GM11168 (cell line): ENCODE measurements at regions not wholly inside any gene's neighbourhood (a gene's known extent, or its start where the extent isn't known, plus 50 kb on each side); places are given as distances from the start of the nearest gene placed in this dataset.
"Not testable (repeated sequence)": the region's sequence is repeated elsewhere in the genome, so short reads cannot be mapped to it uniquely, and the experiment has no call there.

Experiments
- in situ Hi-C: fragments of 300-500 bp; cut with MboI; formaldehyde crosslinking; loops from one replicate; pipeline ENCODE4 v1.12.0; 2022; ENCODE audit warnings: low sequenced_read_pairs; ENCODE audit not compliant: unreplicated experiment

DNA sequence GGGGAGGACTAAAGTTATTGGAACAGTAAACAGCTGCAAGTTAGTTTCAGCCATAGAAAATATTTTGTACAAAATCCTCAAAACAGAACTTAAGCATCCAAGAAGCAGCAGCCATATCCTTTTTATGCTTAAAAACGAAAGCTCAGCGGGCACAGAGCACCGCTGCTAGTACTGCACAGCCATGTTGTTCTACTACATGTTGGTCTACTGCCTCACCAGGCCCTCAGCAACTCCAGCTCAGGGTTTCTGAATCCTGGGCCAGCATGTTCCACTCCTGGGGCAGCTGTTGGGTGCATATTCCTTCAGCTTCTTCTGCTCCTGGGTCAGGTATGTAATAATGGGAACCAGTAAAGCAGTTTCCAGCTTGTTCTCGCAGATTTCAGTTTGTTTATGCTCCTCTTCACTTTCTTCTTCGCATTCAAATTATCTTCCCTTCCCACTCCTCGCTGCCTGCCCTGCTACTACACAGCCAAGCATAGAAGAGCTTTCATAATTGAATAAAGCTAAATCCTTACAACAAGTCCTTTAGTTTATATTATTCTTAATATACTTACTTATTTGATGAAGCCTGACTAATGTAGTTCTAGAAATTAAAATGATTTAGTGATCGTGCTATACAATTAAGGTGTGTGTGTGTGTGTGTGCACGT lies 820.5 kb upstream of the ATXN8OS start:
- in situ Hi-C loops: no loop called here

- in situ Hi-C loops: no loop called here
Measured at GRCh38 chr13:69283837-69284236, 823.8 kb upstream of the ATXN8OS start.

DNA sequence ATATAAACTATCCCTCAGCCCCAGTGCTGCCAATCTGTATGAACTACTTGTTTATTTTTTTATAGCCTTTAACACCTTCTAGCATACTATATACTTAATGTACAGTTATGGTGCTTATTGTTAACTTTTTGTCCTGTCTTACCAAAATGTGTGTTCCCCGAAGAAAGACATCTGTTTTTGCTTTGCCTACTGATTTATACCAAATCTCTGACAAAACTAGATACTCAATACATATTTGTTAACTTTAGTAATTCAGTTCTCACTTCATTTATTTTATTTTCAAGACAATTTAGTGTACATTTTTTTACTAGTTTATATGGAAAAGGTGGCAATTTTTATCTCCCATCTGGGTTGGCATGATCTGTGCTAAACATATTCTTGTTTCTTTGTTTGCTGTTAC lies 824.3 kb upstream of the ATXN8OS start:
- in situ Hi-C loops: no loop called here

DNA sequence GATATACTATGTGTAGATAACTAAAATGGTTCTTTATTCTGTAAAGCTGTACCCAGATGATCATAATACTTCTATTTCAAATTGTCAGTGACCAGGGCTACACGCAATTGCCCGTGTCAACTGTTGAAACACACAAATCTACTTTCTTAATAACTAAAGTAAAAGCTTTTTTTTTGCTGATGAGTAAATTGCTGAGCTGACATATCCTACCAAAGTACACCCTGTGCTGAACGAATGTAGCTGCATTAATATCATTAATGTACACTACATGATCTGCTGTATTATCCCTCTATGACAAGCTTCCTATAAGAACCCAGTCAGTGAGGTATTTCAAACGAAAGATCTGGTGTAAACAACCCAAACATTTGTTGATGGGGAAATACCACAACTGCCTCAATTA lies 827.2 kb upstream of the ATXN8OS start:
- in situ Hi-C loops: no loop called here

DNA sequence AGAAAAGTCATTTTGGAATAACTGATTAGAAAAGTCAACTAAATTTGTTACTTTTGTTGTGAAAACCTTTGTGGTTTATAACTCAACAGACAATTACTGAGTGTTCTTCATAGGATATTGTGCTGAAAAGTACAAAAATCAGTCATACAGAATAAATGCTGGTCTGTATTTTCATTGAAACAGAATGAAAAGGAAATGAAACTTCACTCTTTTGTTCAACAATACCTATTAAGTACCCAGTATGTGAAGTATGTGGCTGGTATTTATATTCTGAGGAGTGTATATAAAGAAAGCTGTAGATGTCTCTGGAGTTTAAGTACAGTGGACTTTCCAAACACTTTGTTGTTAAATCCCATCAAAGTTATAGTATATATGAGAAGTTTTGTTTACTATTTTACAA lies 828.4 kb upstream of the ATXN8OS start:
- in situ Hi-C loops: no loop called here

GRCh38 chr13:69274231-69274630 lies 833.4 kb upstream of the ATXN8OS start:
- in situ Hi-C loops: no loop called here

GRCh38 chr13:69264362-69265334 lies 843.0 kb upstream of the ATXN8OS start:
- in situ Hi-C loops: no loop called here

GRCh38 chr13:69243366-69243765 lies 864.3 kb upstream of the ATXN8OS start:
- in situ Hi-C loops: no loop called here

GRCh38 chr13:69234171-69234570 lies 873.5 kb upstream of the ATXN8OS start:
- in situ Hi-C loops: no loop called here

DNA sequence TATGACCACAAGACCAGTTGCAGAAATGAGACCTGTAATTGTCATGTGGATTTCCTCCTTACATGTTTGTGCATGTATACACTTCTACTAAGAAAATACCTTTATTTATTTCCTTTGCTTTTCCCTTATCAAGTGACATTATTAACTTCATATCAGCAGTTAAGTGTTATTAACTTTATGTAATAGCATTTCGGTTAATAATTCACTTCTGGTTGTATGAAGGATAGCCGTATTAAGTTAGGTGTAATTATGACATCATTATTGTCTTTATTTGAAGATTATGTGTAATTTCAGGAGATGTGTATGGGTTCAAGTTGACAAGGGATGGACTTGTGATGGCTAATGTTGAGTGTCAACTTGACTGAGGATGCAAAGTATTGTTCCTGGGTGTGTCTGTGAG lies 881.2 kb upstream of the ATXN8OS start:
- in situ Hi-C loops: no loop called here

DNA sequence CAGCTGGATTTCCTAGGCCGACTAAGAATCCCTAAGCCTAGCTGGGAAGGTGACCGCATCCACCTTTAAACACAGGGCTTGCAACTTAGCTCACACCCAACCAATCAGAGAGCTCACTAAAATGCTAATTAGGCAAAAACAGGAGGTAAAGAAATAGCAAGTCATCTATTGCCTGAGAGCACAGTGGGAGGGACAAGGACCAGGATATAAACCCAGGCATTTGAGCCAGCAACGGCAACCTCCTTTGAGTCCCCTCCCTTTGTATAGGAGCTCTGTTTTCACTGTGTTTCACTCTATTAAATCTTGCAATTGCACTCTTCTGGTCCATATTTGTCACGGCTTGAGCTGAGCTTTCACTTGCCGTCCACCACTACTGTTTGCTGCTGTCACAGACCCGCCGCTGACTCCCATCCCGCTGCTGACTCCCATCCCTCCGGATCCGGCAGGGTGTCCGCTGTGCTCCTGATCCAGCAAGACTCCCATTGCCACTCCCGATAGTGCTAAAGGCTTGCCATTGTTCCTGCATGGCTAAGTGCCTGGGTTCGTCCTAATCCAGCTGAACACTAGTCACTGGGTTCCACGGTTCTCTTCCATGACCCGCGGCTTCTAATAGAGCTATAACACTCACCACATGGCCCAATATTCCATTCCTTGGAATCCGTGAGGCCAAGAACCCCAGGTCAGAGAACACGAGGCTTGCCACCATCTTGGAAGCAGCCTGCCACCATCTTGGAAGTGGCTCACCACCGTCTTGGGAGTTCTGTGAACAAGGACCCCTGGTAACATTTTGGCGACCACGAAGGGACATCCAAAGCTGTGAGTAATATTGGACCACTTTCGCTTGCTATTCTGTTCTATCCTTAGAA lies 885.8 kb upstream of the ATXN8OS start:
- in situ Hi-C loops: not testable (repeated sequence)

DNA sequence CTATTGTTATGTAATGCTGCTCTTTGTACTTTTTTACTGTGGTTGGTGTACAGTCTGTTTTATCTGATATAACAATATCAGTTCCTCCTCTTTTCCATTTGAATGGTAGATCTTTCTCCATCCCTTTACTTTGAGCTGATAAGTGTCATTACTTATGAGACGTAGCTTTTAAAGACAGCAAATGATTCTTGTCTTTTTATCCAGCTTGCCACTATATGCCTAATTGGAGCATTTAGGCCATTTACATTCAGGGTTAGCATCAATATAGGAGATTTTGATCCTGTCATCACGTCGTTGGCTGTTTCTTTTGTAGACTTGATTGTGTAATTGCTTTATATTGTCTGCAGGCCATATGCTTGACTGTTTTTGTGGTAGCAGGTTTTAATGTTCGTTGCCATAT lies 894.2 kb upstream of the ATXN8OS start:
- in situ Hi-C loops: no loop called here

GRCh38 chr13:69204620-69205019 lies 903.0 kb upstream of the ATXN8OS start:
- in situ Hi-C loops: no loop called here

DNA sequence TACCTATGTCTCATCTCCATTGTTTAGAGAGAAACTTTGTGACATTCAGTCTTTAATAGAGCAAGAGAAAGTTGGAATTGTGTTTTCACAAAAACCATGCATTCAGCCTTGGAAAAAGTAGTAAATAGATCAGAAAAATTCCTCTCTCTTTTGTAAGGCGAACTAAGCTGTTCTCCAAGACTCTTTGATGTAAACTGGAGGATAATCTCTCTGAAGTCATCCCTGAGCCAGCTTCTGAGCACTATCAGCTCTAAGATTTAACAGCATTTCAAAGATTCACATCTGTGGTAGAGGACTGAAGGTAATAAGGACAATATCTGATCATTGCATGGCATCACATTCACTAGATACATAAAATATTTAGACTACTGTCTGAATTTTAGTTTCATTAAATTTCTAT lies 904.6 kb upstream of the ATXN8OS start:
- in situ Hi-C loops: no loop called here

GRCh38 chr13:69199664-69200063 lies 908.0 kb upstream of the ATXN8OS start:
- in situ Hi-C loops: no loop called here

GRCh38 chr13:69198706-69199105 lies 908.9 kb upstream of the ATXN8OS start:
- in situ Hi-C loops: no loop called here

GRCh38 chr13:69194130-69194529 lies 913.5 kb upstream of the ATXN8OS start:
- in situ Hi-C loops: no loop called here

- in situ Hi-C loops: no loop called here
Measured at GRCh38 chr13:69180034-69180433, 927.6 kb upstream of the ATXN8OS start.

- in situ Hi-C loops: no loop called here
Measured at GRCh38 chr13:69178000-69178399, 929.6 kb upstream of the ATXN8OS start.

- in situ Hi-C loops: no loop called here
Measured at GRCh38 chr13:69168436-69168835, 939.2 kb upstream of the ATXN8OS start.

- in situ Hi-C loops: no loop called here
Measured at GRCh38 chr13:69155136-69155535, 952.5 kb upstream of the ATXN8OS start.
